Smooth muscle cell (in vitro differentiated cells): ENCODE measurements at regions not wholly inside any gene's neighbourhood (a gene's known extent, or its start where the extent isn't known, plus 50 kb on each side); places are given as distances from the start of the nearest gene placed in this dataset.

Experiments
- DNase-seq: peaks from one replicate; lab custom pipeline; 2025; ENCODE audit not compliant: unreplicated experiment; lab: John Stamatoyannopoulos, UW
- H2AFZ ChIP-seq: fragments of 200-600 bp; sonication (generic); 2 replicates; pipeline ENCODE4 v1.6.0; 2016; ENCODE audit warnings: antibody characterized with exemption, low read depth, mild to moderate bottlenecking
- H3F3A ChIP-seq: fragments of 200-600 bp; sonication (generic); 2 replicates; pipeline ENCODE4 v1.6.0; 2017; ENCODE audit warnings: antibody characterized with exemption, low read depth
- H3K27ac ChIP-seq: fragments of 200-600 bp; sonication (generic); 2 replicates; pipeline ENCODE4 v1.5.1; 2016; ENCODE audit warnings: low read depth, mild to moderate bottlenecking
- H3K27me3 ChIP-seq: fragments of 200-600 bp; sonication (generic); 2 replicates; pipeline ENCODE4 v1.6.1; 2016; ENCODE audit warnings: low read depth, mild to moderate bottlenecking
- H3K36me3 ChIP-seq: fragments of 200-600 bp; sonication (generic); 2 replicates; pipeline ENCODE4 v1.5.1; 2016; ENCODE audit warnings: low read depth
- H3K4me1 ChIP-seq: fragments of 200-600 bp; sonication (generic); 2 replicates; pipeline ENCODE4 v1.5.1; 2016; ENCODE audit warnings: low read depth
- H3K4me2 ChIP-seq: fragments of 200-600 bp; sonication (generic); 2 replicates; pipeline ENCODE4 v1.6.0; 2016; ENCODE audit warnings: mild to moderate bottlenecking
- H3K4me3 ChIP-seq: fragments of 200-600 bp; sonication (generic); 2 replicates; pipeline ENCODE4 v1.5.1; 2016; ENCODE audit warnings: mild to moderate bottlenecking
- H3K79me2 ChIP-seq: fragments of 200-600 bp; sonication (generic); 2 replicates; pipeline ENCODE4 v1.6.0; 2016; ENCODE audit warnings: low read depth, mild to moderate bottlenecking
- H3K9ac ChIP-seq: fragments of 200-600 bp; sonication (generic); 2 replicates; pipeline ENCODE4 v1.6.0; 2016; ENCODE audit warnings: low read depth
- H3K9me3 ChIP-seq: fragments of 200-600 bp; sonication (generic); replicated peaks from 2 replicates; pipeline ENCODE4 v1.5.1; 2016; ENCODE audit warnings: low read depth
- H4K20me1 ChIP-seq: fragments of 200-600 bp; sonication (generic); 2 replicates; pipeline ENCODE4 v1.6.0; 2016; ENCODE audit warnings: low read depth
- CTCF ChIP-seq: fragments of 200-600 bp; sonication (generic); IDR thresholded peaks from 2 replicates; pipeline ENCODE4 v1.5.1; 2017; ENCODE audit warnings: borderline replicate concordance, mild to moderate bottlenecking, antibody characterized with exemption; ENCODE audit not compliant: insufficient read depth, poor library complexity, severe bottlenecking
- WGBS: methylation state at CpG from one replicate; pipeline ENCODE4 v1.1.7; 2016; ENCODE audit warnings: low lambda C conversion rate; 5-methylcytosine and 5-hydroxymethylcytosine counted together

GRCh38 chr20:42005211-42005610 lies 387.0 kb upstream of the CHD6 start:
- Histone ChIP-seq H3K79me2 (no peaks in the 10 kb centered on the region), H3K9ac (no peak overlapping the region), H3K27ac (no peak overlapping the region), H3K36me3 (no peaks in the 10 kb centered on the region), H2AFZ (no peak overlapping the region), H4K20me1 (no peaks in the 10 kb centered on the region), H3K4me1 (no peaks in the 10 kb centered on the region), H3K4me3 (no peak overlapping the region), H3K27me3 (no peaks in the 10 kb centered on the region), H3K4me2 (no peak overlapping the region), H3K9me3 (no peaks in the 10 kb centered on the region), H3F3A (no peaks in the 10 kb centered on the region)
- DNase-seq, result no peak
- no peak for TF ChIP-seq CTCF

- H3K4me3 ChIP-seq, result no peak overlapping the region
- no peaks in the 10 kb centered on the region for H3K79me2 ChIP-seq
- H2AFZ ChIP-seq, result no peak overlapping the region
- no peak overlapping the region for H3K9ac ChIP-seq
- no peaks in the 10 kb centered on the region for H3F3A ChIP-seq
- no peaks in the 10 kb centered on the region for H3K27me3 ChIP-seq
- H3K36me3 ChIP-seq, result no peaks in the 10 kb centered on the region
- DNase-seq, result no peak
- no peaks in the 10 kb centered on the region for H3K4me1 ChIP-seq
- H3K27ac ChIP-seq, result no peak overlapping the region
- no peaks in the 10 kb centered on the region for H4K20me1 ChIP-seq
- H3K4me2 ChIP-seq, result no peak overlapping the region
- no peaks in the 10 kb centered on the region for H3K9me3 ChIP-seq
- no peak for TF ChIP-seq CTCF
- 89% methylated on average over 2 of the region's 2 CpGs for WGBS
Observed at GRCh38 chr20:42003380-42003779, 385.2 kb upstream of the CHD6 start.

- WGBS, result 96% methylated on average over 85 of the region's 92 CpGs
- no peak for TF ChIP-seq CTCF
- H3K9ac ChIP-seq, result no peak overlapping the region
- H3F3A ChIP-seq, result no peaks in the 10 kb centered on the region
- DNase-seq, result no peak
- H3K36me3 ChIP-seq, result no peaks in the 10 kb centered on the region
- H3K27me3 ChIP-seq, result no peaks in the 10 kb centered on the region
- H3K4me1 ChIP-seq, result no peaks in the 10 kb centered on the region
- no peak overlapping the region for H3K4me3 ChIP-seq
- no peaks in the 10 kb centered on the region for H3K9me3 ChIP-seq
- H3K4me2 ChIP-seq, result no peak overlapping the region
- no peak overlapping the region for H3K27ac ChIP-seq
- H2AFZ ChIP-seq, result no peak overlapping the region
- no peaks in the 10 kb centered on the region for H3K79me2 ChIP-seq
- H4K20me1 ChIP-seq, result no peaks in the 10 kb centered on the region
Observed at GRCh38 chr20:41998539-41999341, 380.6 kb upstream of the CHD6 start.

- Histone ChIP-seq H3K36me3 (no peaks in the 10 kb centered on the region), H3K4me3 (no peak overlapping the region), H3K27ac (no peak overlapping the region), H3K9me3 (no peaks in the 10 kb centered on the region), H3K4me1 (no peaks in the 10 kb centered on the region), H3F3A (no peaks in the 10 kb centered on the region), H2AFZ (no peak overlapping the region), H3K79me2 (no peaks in the 10 kb centered on the region), H4K20me1 (no peaks in the 10 kb centered on the region), H3K27me3 (no peaks in the 10 kb centered on the region), H3K4me2 (no peak overlapping the region), H3K9ac (no peak overlapping the region)
- TF ChIP-seq CTCF, result no peak
- DNase-seq, result no peak
- WGBS, result 68% methylated on average over 3 of the region's 3 CpGs
Observed at GRCh38 chr20:41996951-41997350, 378.8 kb upstream of the CHD6 start.
